K562 (cell line): ENCODE measurements at regions not wholly inside any gene's neighbourhood (a gene's known extent, or its start where the extent isn't known, plus 50 kb on each side); places are given as distances from the start of the nearest gene placed in this dataset.
"Not testable (repeated sequence)": the region's sequence is repeated elsewhere in the genome, so short reads cannot be mapped to it uniquely, and the experiment has no call there.

ENCODE experiments used
- ATAC-seq: fragments of 200-7000 bp; cut with Tn5 transposase; 3 replicates; pipeline ENCODE4 v1.9.1; 2020; ENCODE audit warnings: moderate library complexity
- BruUV-seq: library from RNA; stranded (reverse); fragments of 400-500 nt; replicated peaks from 2 replicates; lab custom pipeline; 2021; lab: Mats Ljungman, UMichigan
- CTCF ChIA-PET: fragments of 300-600 bp; formaldehyde crosslinking; extraction: SDS; loops from one replicate; lab custom pipeline; 2021; ENCODE audit warnings: low intra/inter-chr PET ratio; lab: Yijun Ruan, JAX
- POLR2A ChIA-PET: fragments of 300-600, 350-650 bp; sonication (Branson Sonifier 250); formaldehyde crosslinking; extraction: SDS; loops from one replicate; lab custom pipeline; 2021; ENCODE audit warnings: antibody characterized with exemption, inconsistent platforms; lab: Yijun Ruan, JAX
- DNase-seq, 4 experiments: peaks; one replicate each; pipeline versions ENCODE4 v3.0.0 to v3.0.0-alpha.2; 2011 to 2018; ENCODE audit warnings: low spot score in 3 of 4, mixed read lengths in 3 of 4; ENCODE audit errors: extremely low read depth in 1 of 4
- FAIRE-seq: peaks from 2 replicates; lab custom pipeline; 2011; peaks lifted over from hg19 to GRCh38; lab: Jason Lieb, UNC
- H2AFZ ChIP-seq: 2 replicates; pipeline ENCODE4 v1.6.0; 2011; ENCODE audit warnings: low read depth, low read length, control low read depth, inconsistent platforms
- H3K27ac ChIP-seq: fragments of 200-600 bp; 3 replicates; pipeline ENCODE4 v1.8.0; 2011; ENCODE audit warnings: low read depth, mild to moderate bottlenecking, control low read depth, inconsistent platforms, low read length, moderate library complexity, mixed read lengths; ENCODE audit errors: extremely low read depth
- H3K27me3 ChIP-seq, 2 experiments: fragments of 300-600 bp in 1 of 2; 2 replicates in 1 of 2; 3 replicates in 1 of 2; pipeline versions ENCODE4 v1.6.0 to v1.8.0; 2011; ENCODE audit warnings: inconsistent platforms in 2 of 2, low read length in 2 of 2, mild to moderate bottlenecking in 1 of 2, mixed read lengths in 1 of 2, moderate library complexity in 1 of 2; ENCODE audit not compliant: control insufficient read depth in 2 of 2, insufficient read depth in 2 of 2
- H3K36me3 ChIP-seq: fragments of 300-600 bp; 3 replicates; pipeline ENCODE4 v1.8.0; 2011; ENCODE audit warnings: mild to moderate bottlenecking, low read length, inconsistent platforms; ENCODE audit not compliant: control insufficient read depth, insufficient read depth
- H3K4me1 ChIP-seq, 2 experiments: fragments of 200-600 bp in 1 of 2; replicated peaks in 1 of 2; 2 replicates in 1 of 2; 3 replicates in 1 of 2; pipeline versions ENCODE4 v1.5.1 to v1.8.0; 2011; ENCODE audit warnings: inconsistent platforms in 2 of 2, low read length in 2 of 2, mild to moderate bottlenecking in 1 of 2, mixed read lengths in 1 of 2, moderate library complexity in 1 of 2; ENCODE audit not compliant: control insufficient read depth in 2 of 2, insufficient read depth in 2 of 2
- H3K4me2 ChIP-seq: 2 replicates; pipeline ENCODE4 v1.6.1; 2011; ENCODE audit warnings: low read length, control low read depth, inconsistent platforms, mixed read lengths; ENCODE audit not compliant: insufficient read depth
- H3K4me3 ChIP-seq: fragments of 200-600 bp; sonication (generic), shearing (Covaris generic); 2 replicates; pipeline ENCODE4 v1.5.1; 2016; ENCODE audit warnings: control low read depth, inconsistent platforms
- H3K79me2 ChIP-seq: fragments of 200-600 bp; 3 replicates; pipeline ENCODE4 v1.8.0; 2011; ENCODE audit warnings: low read length, inconsistent platforms; ENCODE audit not compliant: control insufficient read depth, insufficient read depth
- H3K9ac ChIP-seq, 2 experiments: 2 replicates each; pipeline versions ENCODE4 v1.6.0 to v1.6.1; 2011; ENCODE audit warnings: low read depth in 2 of 2, low read length in 2 of 2, control low read depth in 1 of 2, inconsistent platforms in 1 of 2, mild to moderate bottlenecking in 1 of 2, mixed read lengths in 1 of 2; ENCODE audit not compliant: insufficient read depth in 1 of 2
- H3K9me1 ChIP-seq: one replicate; pipeline ENCODE4 v1.6.0; 2011; ENCODE audit warnings: inconsistent platforms, mild to moderate bottlenecking, low read length, moderate library complexity; ENCODE audit not compliant: control insufficient read depth, insufficient read depth
- H3K9me3 ChIP-seq: replicated peaks from 2 replicates; pipeline ENCODE4 v1.5.1; 2011; ENCODE audit warnings: low read depth, low read length, inconsistent platforms; ENCODE audit not compliant: control insufficient read depth, insufficient read depth
- H4K20me1 ChIP-seq: replicated peaks from 2 replicates; pipeline ENCODE4 v1.6.1; 2011; ENCODE audit warnings: low read length, inconsistent platforms, mixed read lengths; ENCODE audit not compliant: control insufficient read depth, insufficient read depth
- WGBS: fragments of 100-300 bp; shearing (Covaris generic); methylation state at CpG from one replicate; pipeline ENCODE4 v1.1.6; 2016; ENCODE audit warnings: low coverage, mixed read lengths; ENCODE audit not compliant: insufficient coverage; ENCODE audit errors: missing lambda C conversion rate; 5-methylcytosine and 5-hydroxymethylcytosine counted together
- in situ Hi-C: fragments of 300-500 bp; cut with MboI; formaldehyde crosslinking; loops from 4 replicates; pipeline ENCODE4 v1.15.0; 2018; ENCODE audit warnings: inconsistent platforms, mixed read lengths
- intact Hi-C: fragments of 100-400 bp; cut with micrococcal nuclease; formaldehyde crosslinking; loops from 2 replicates; pipeline ENCODE4 v1.14.2; 2022

DNA sequence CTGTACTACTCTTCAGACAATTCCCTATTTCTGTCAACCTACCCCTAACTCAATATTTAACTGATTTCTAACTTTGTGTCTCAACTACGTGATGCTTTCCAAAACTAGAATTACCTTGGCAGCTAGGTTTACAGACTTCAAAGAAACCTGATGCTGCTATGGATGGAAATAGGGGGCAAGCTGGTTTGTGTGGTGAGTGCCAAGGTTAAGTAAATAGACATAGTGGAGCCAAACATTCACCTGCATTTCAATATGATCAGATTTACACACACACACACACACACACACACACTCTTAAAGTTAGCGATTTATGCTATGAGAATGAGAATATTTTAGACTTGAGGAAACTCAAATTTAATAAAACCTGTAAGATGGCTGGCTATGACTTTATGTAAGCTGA is 52.1 kb upstream of the POMZP3 start:
- H3K4me2 ChIP-seq, FAIRE-seq, H3K36me3 ChIP-seq, POLR2A ChIA-PET, H3K9me1 ChIP-seq, H3K4me1 ChIP-seq, DNase-seq, CTCF ChIA-PET, H3K79me2 ChIP-seq, BruUV-seq, ATAC-seq, H3K4me3 ChIP-seq, H3K27me3 ChIP-seq, H3K9ac ChIP-seq, H4K20me1 ChIP-seq, intact Hi-C loops, H3K9me3 ChIP-seq, in situ Hi-C loops, H2AFZ ChIP-seq, H3K27ac ChIP-seq: not testable (repeated sequence)
- WGBS, result 0% methylated on average over 2 of the region's 2 CpGs

GRCh38 chr7:76678500-76678899 is 51.4 kb upstream of the POMZP3 start:
- BruUV-seq, CTCF ChIA-PET, H4K20me1 ChIP-seq, H3K27ac ChIP-seq, H3K27me3 ChIP-seq, ATAC-seq, H3K4me2 ChIP-seq, H3K9me1 ChIP-seq, H3K4me3 ChIP-seq, POLR2A ChIA-PET, H3K9me3 ChIP-seq, H3K4me1 ChIP-seq, H2AFZ ChIP-seq, in situ Hi-C loops, H3K79me2 ChIP-seq, H3K36me3 ChIP-seq, intact Hi-C loops, H3K9ac ChIP-seq, DNase-seq, FAIRE-seq: not testable (repeated sequence)
- 3% methylated on average over 3 of the region's 4 CpGs for WGBS

DNA sequence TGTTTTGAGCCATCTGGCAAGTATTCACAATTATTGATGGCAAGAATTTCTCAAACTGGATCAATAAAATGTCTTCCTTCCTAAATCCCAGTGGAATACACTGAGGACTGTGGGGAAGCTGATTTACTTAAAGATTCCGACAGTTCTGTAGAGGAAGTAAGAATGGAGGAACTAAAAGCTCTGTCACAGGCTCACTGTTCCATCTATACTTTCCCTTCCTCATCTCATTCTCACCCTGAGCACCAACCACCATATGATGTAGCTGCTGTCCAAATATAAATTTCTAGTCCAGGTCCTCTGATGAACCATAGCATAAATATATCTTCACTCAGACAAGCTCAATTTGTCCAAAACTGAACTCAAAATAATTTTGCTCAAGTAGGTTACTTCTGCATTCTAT is 49.8 kb upstream of the POMZP3 start:
- DNase-seq, H3K9ac ChIP-seq, CTCF ChIA-PET, in situ Hi-C loops, H3K9me3 ChIP-seq, POLR2A ChIA-PET, H3K4me2 ChIP-seq, H2AFZ ChIP-seq, H3K79me2 ChIP-seq, BruUV-seq, H3K27me3 ChIP-seq, H3K36me3 ChIP-seq, intact Hi-C loops, FAIRE-seq, H3K9me1 ChIP-seq, ATAC-seq, H4K20me1 ChIP-seq, H3K27ac ChIP-seq, H3K4me3 ChIP-seq, H3K4me1 ChIP-seq: not testable (repeated sequence)
- WGBS, result 0% methylated on average over 1 of the region's 1 CpG
